IMR-90 (cell line): ENCODE measurements at regions not wholly inside any gene's neighbourhood (a gene's known extent, or its start where the extent isn't known, plus 50 kb on each side); places are given as distances from the start of the nearest gene placed in this dataset.

Experiments
- ATAC-seq: fragments of 200-7000 bp; cut with Tn5 transposase; 2 replicates; pipeline ENCODE4 v1.9.1; 2020; ENCODE audit warnings: low read depth, mild to moderate bottlenecking, moderate library complexity
- BruUV-seq: library from RNA; stranded (reverse); fragments of 400-500 nt; replicated peaks from 2 replicates; lab custom pipeline; 2021; lab: Mats Ljungman, UMichigan
- CTCF ChIA-PET: fragments of 300-600 bp; formaldehyde crosslinking; extraction: SDS; loops from one replicate; lab custom pipeline; 2021; ENCODE audit warnings: antibody characterized with exemption; lab: Yijun Ruan, JAX
- POLR2A ChIA-PET: fragments of 300-600 bp; sonication (Branson Sonifier 250); formaldehyde crosslinking; loops from one replicate; lab custom pipeline; 2022; ENCODE audit warnings: antibody characterized with exemption; ENCODE audit not compliant: unreplicated experiment; lab: Charles Lee
- DNase-seq: peaks from one replicate; pipeline ENCODE4 v3.0.0; 2013
- H2AFZ ChIP-seq: replicated peaks from 2 replicates; pipeline ENCODE3; 2013; ENCODE audit warnings: low read length, mild to moderate bottlenecking; ENCODE audit not compliant: poor library complexity
- H2AK5ac ChIP-seq: 2 replicates; pipeline ENCODE4 v1.6.1; 2013; ENCODE audit warnings: low read depth, low read length, inconsistent platforms
- H2AK9ac ChIP-seq: replicated peaks from 2 replicates; pipeline ENCODE3; 2013; ENCODE audit warnings: mild to moderate bottlenecking, low read depth, low read length, moderate library complexity; ENCODE audit not compliant: poor library complexity
- H2BK120ac ChIP-seq: 2 replicates; pipeline ENCODE4 v1.6.1; 2013; ENCODE audit warnings: low read depth, low read length, inconsistent platforms
- H2BK15ac ChIP-seq: 3 replicates; pipeline ENCODE4 v1.6.1; 2013; ENCODE audit warnings: low read depth, low read length, inconsistent platforms
- H2BK20ac ChIP-seq: 2 replicates; pipeline ENCODE4 v1.6.1; 2013; ENCODE audit warnings: low read depth, mild to moderate bottlenecking, inconsistent platforms, low read length, moderate library complexity
- H2BK5ac ChIP-seq: 2 replicates; pipeline ENCODE4 v1.6.1; 2013; ENCODE audit warnings: mild to moderate bottlenecking, low read depth, low read length, inconsistent platforms; ENCODE audit not compliant: poor library complexity, severe bottlenecking
- H3K14ac ChIP-seq: replicated peaks from 2 replicates; pipeline ENCODE4 v1.6.1; 2013; ENCODE audit warnings: low read depth, low read length, inconsistent platforms
- H3K18ac ChIP-seq: 2 replicates; pipeline ENCODE4 v1.6.1; 2013; ENCODE audit warnings: low read depth, low read length, control low read depth
- H3K23ac ChIP-seq: 2 replicates; pipeline ENCODE4 v1.6.1; 2013; ENCODE audit warnings: low read depth, low read length, inconsistent platforms
- H3K27ac ChIP-seq: 2 replicates; pipeline ENCODE4 v1.5.1; 2013; ENCODE audit warnings: mild to moderate bottlenecking, control low read depth, low read length; ENCODE audit not compliant: insufficient read depth
- H3K27me3 ChIP-seq: 2 replicates; pipeline ENCODE4 v1.6.1; 2013; ENCODE audit warnings: low read length; ENCODE audit not compliant: control insufficient read depth, insufficient read depth
- H3K36me3 ChIP-seq: 2 replicates; pipeline ENCODE4 v1.6.1; 2013; ENCODE audit warnings: low read length, mixed read lengths; ENCODE audit not compliant: control insufficient read depth, insufficient read depth
- H3K4ac ChIP-seq: 2 replicates; pipeline ENCODE4 v1.6.1; 2013; ENCODE audit warnings: low read depth, low read length, inconsistent platforms
- H3K4me1 ChIP-seq: 2 replicates; pipeline ENCODE4 v1.6.1; 2013; ENCODE audit warnings: low read length, mixed read lengths; ENCODE audit not compliant: control insufficient read depth, insufficient read depth
- H3K4me2 ChIP-seq: 2 replicates; pipeline ENCODE4 v1.6.1; 2013; ENCODE audit warnings: low read depth, mild to moderate bottlenecking, control low read depth, low read length, moderate library complexity
- H3K4me3 ChIP-seq: 2 replicates; pipeline ENCODE4 v1.5.1; 2013; ENCODE audit warnings: low read depth, mild to moderate bottlenecking, control low read depth, low read length, moderate library complexity; ENCODE audit not compliant: insufficient read depth
- H3K56ac ChIP-seq: 2 replicates; pipeline ENCODE4 v1.6.1; 2013; ENCODE audit warnings: low read length, inconsistent platforms; ENCODE audit not compliant: insufficient read depth; ENCODE audit errors: extremely low read depth
- H3K79me1 ChIP-seq, 2 experiments: 2 replicates each; pipeline ENCODE4 v1.6.1; 2013; ENCODE audit warnings: low read length in 2 of 2, inconsistent platforms in 1 of 2, low read depth in 1 of 2
- H3K9ac ChIP-seq: 2 replicates; pipeline ENCODE4 v1.6.1; 2013; ENCODE audit warnings: low read depth, low read length, control low read depth
- H3K9me1 ChIP-seq: 2 replicates; pipeline ENCODE4 v1.6.1; 2013; ENCODE audit warnings: low read length, inconsistent platforms; ENCODE audit not compliant: insufficient read depth
- H3K9me3 ChIP-seq: 2 replicates; pipeline ENCODE4 v1.6.1; 2013; ENCODE audit warnings: low read length; ENCODE audit not compliant: control insufficient read depth, insufficient read depth
- H4K20me1 ChIP-seq: 2 replicates; pipeline ENCODE4 v1.6.1; 2013; ENCODE audit warnings: low read length, inconsistent platforms; ENCODE audit not compliant: insufficient read depth
- H4K5ac ChIP-seq: 2 replicates; pipeline ENCODE4 v1.6.1; 2013; ENCODE audit warnings: mild to moderate bottlenecking, low read depth, low read length, control low read depth
- H4K8ac ChIP-seq, 2 experiments: 2 replicates each; pipeline ENCODE4 v1.6.1; 2013; ENCODE audit warnings: low read depth in 2 of 2, low read length in 2 of 2, control low read depth in 1 of 2, inconsistent platforms in 1 of 2
- H4K91ac ChIP-seq: 2 replicates; pipeline ENCODE4 v1.6.1; 2013; ENCODE audit warnings: low read depth, low read length, inconsistent platforms; ENCODE audit not compliant: insufficient read depth
- POLR2A ChIP-seq: IDR thresholded peaks from 2 replicates; pipeline ENCODE4 v1.6.1; 2012; ENCODE audit warnings: mild to moderate bottlenecking, low read depth, low read length
- WGBS, 2 experiments: methylation state at CpG; one replicate each; pipeline versions ENCODE4 v1.1.5 to v1.1.7; 2013; ENCODE audit warnings: missing lambda C conversion rate in 2 of 2; ENCODE audit not compliant: insufficient read length in 1 of 2; ENCODE audit errors: extremely low coverage in 2 of 2; 5-methylcytosine and 5-hydroxymethylcytosine counted together
- dilution Hi-C: fragments of 300-500 bp; cut with HindIII; formaldehyde crosslinking; loops from one replicate; pipeline ENCODE4 v1.14.3; 2018; ENCODE audit warnings: low sequenced_read_pairs; ENCODE audit not compliant: unreplicated experiment
- in situ Hi-C: fragments of 300-500 bp; cut with MboI; formaldehyde crosslinking; loops from 3 replicates; pipeline ENCODE4 v1.14.3; 2019; ENCODE audit warnings: low sequenced_read_pairs, inconsistent platforms, mixed read lengths
- intact Hi-C: fragments of 100-400 bp; cut with micrococcal nuclease; formaldehyde crosslinking; loops from 2 replicates; pipeline ENCODE4 v1.10.0; 2022
- TF ChIP-seq, protein P1 (sequence below): fragments of 150-350 bp; IDR thresholded peaks from 2 replicates; pipeline ENCODE4 v1.6.1; 2017; ENCODE audit warnings: mild to moderate bottlenecking, antibody characterized with exemption, low read length, low read depth

DNA sequence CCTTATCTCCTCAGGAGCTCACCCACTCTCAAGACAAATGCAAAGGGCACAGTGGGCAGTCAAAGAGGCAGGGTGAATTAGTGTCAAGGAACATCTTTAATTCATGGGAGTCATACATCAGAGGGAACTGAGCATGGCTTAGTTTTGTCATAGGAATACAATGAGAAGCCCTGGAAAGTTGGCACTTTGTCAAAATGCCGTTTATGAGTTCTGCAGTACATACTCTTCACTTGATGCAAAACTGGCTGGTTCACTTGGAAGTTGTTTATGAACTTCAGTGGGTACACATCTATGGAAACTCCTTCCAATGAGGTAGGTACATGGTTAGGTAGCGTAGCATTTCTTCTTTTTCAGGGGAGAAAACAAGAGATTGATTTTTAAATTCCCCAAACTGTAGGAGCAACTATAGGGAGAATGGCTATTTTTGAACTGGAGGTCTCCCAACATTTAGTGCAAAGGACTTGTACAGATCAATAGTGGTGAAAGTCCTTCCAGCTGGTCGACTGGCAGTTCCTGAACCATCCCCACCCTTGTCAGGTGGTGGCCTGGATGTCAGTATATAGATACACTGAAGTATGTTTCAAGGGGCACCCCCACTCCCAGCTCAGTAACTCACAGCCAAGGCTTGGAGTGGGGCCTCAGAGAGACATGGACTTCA, 580.5 kb downstream of the REEP3 start:
- ChIA-PET POLR2A (no interaction called here), CTCF (no interaction called here)
- Histone ChIP-seq H4K91ac (no peak overlapping the region), H3K4me2 (no peak overlapping the region), H3K27ac (no peak overlapping the region), H2BK5ac (no peak overlapping the region), H3K4me1 (no peaks in the 10 kb centered on the region), H3K79me1 (no peaks in the 10 kb centered on the region), H4K5ac (no peak overlapping the region), H2AFZ (no peak overlapping the region), H3K9me1 (no peaks in the 10 kb centered on the region), H4K20me1 (no peaks in the 10 kb centered on the region), H3K56ac (no peak overlapping the region), H3K4me3 (no peak overlapping the region), H2BK20ac (no peak overlapping the region), H3K4ac (no peak overlapping the region), H3K27me3 (no peaks in the 10 kb centered on the region), H3K18ac (no peak overlapping the region), H4K8ac (no peak overlapping the region), H3K36me3 (no peaks in the 10 kb centered on the region), H2AK5ac (no peak overlapping the region), H2BK120ac (no peak overlapping the region), H3K14ac (no peak overlapping the region), H3K23ac (no peak overlapping the region), H2BK15ac (no peak overlapping the region), H2AK9ac (no peak overlapping the region), H3K9me3 (no peaks in the 10 kb centered on the region), H3K9ac (no peak overlapping the region)
- in situ Hi-C loops: no loop called here
- dilution Hi-C loops: no loop called here
- TF ChIP-seq, protein P1, sequence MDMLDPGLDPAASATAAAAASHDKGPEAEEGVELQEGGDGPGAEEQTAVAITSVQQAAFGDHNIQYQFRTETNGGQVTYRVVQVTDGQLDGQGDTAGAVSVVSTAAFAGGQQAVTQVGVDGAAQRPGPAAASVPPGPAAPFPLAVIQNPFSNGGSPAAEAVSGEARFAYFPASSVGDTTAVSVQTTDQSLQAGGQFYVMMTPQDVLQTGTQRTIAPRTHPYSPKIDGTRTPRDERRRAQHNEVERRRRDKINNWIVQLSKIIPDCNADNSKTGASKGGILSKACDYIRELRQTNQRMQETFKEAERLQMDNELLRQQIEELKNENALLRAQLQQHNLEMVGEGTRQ: no peak
- TF ChIP-seq POLR2A: no peak
- no CpG with 5 or more reads among the region's 3 CpGs for WGBS, 2 experiments
- no TSS peak for BruUV-seq
- intact Hi-C loops: no loop called here
- no peak for ATAC-seq
- DNase-seq: no peak
